ENCODE measurements at regions not wholly inside any gene's neighbourhood (a gene's known extent, or its start where the extent isn't known, plus 50 kb on each side); places are given as distances from the start of the nearest gene placed in this dataset.

DNA sequence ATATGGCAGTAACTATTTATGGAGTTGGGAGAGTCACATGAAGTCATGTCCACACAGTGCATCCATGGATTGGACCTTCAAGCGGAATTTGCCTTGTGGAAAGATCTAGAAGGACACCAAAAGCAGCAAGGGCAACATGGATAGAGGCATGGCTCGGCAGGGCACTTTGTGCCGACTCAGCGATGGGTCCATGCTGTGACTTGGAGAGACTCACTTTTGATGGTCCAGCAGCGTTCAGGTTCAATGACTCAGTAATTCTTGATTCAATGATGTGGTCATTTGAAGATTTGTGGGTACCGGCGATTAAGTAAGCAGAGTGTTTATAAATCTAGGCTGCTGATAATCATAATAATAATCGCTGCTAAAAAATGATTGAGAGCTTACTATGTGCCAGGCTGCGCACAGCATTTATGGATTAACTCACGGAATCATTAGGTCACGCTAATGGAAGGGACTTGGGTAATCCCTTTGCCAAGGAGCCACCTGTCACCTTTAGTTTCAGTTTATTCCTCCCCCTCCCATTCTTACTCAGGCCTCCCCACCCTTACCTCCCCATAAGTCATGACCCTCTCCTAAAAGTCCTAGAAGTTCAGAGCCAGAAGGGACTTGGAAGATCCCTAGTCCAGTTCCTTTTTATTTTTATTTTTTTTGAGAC lies 127.5 kb upstream of the CRHR1 start:
- TF ChIP-seq, protein P1, sequence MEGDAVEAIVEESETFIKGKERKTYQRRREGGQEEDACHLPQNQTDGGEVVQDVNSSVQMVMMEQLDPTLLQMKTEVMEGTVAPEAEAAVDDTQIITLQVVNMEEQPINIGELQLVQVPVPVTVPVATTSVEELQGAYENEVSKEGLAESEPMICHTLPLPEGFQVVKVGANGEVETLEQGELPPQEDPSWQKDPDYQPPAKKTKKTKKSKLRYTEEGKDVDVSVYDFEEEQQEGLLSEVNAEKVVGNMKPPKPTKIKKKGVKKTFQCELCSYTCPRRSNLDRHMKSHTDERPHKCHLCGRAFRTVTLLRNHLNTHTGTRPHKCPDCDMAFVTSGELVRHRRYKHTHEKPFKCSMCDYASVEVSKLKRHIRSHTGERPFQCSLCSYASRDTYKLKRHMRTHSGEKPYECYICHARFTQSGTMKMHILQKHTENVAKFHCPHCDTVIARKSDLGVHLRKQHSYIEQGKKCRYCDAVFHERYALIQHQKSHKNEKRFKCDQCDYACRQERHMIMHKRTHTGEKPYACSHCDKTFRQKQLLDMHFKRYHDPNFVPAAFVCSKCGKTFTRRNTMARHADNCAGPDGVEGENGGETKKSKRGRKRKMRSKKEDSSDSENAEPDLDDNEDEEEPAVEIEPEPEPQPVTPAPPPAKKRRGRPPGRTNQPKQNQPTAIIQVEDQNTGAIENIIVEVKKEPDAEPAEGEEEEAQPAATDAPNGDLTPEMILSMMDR (IDR thresholded peaks at IDR 0.05; ENCODE audit: low read length, missing control alignments) = no peak
- DNase-seq (ENCODE audit: low read depth) = no peak
- H3K4me3 ChIP-seq (replicated peaks; ENCODE audit: low read depth, low read length) = no peak overlapping the region

DNA sequence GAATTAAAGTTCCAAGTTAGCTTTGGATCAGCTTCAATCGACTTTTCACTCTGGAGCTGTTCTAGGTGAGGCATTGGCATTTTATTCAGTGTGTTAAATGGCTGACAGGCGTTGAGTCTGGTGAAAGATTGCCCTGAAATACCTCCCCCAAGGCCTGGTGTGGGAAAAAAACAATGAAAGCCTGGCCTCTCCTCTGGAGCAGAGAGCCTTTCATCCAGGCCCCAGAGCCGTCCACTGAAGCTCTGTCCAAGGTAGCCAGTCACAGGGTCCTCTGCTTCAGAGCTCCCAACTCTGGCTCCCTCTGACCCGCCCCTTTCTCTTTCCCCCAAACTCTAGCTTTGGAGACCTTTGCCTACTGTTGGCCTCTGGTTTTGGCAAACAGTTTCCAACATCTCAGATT lies 123.6 kb upstream of the CRHR1 start:
- peak; percentile 3 for DNase-seq (ENCODE audit: low read depth)
- no peak overlapping the region for H3K4me3 ChIP-seq (replicated peaks; ENCODE audit: low read depth, low read length)
- TF ChIP-seq, protein P1 (IDR thresholded peaks at IDR 0.05; ENCODE audit: low read length, missing control alignments) = no peak

DNA sequence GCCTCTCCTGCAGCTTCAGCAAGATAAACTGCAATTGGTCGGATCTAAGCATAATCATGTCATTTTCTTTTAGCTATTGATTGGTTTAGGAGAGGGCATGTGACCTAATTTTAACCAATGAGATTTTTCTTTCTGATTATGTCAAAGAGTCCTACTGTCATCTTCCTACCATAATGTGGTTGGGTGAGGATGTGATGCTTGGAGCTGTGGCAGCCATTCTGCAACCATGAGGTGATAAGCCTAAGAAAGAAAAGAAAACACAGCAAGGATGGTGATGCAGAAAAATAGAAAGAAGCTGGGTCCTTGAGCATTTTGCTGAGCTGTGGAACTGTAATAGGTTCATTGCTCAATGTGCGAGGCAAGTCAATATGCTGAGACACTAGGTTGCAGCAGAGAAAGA lies 121.7 kb upstream of the CRHR1 start:
- DNase-seq (ENCODE audit: low read depth) = no peak
- TF ChIP-seq, protein P1 (IDR thresholded peaks at IDR 0.05; ENCODE audit: low read length, missing control alignments) = no peak
- no peak overlapping the region for H3K4me3 ChIP-seq (replicated peaks; ENCODE audit: low read depth, low read length)

DNA sequence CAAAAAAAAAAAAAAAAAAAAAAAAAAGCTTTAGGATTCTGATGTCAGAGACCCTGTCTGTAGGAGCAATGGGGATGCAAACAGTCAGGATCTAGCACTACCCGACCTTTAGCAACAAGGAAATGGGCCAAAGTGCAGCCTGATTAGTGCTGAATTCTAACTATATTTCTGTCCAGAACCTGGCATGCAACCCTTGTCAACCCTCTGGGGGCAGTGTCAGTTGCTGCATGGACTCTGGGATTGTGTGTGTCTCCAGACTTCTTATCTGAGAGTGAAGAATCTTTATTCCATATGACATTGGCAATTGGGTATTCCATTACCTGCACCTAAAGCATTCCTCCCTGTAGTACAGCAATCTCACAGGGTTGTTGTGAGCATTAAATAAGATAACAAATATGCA lies 120.3 kb upstream of the CRHR1 start:
- H3K4me3 ChIP-seq (replicated peaks; ENCODE audit: low read depth, low read length) = no peak overlapping the region
- TF ChIP-seq, protein P1 (IDR thresholded peaks at IDR 0.05; ENCODE audit: low read length, missing control alignments) = no peak

DNA sequence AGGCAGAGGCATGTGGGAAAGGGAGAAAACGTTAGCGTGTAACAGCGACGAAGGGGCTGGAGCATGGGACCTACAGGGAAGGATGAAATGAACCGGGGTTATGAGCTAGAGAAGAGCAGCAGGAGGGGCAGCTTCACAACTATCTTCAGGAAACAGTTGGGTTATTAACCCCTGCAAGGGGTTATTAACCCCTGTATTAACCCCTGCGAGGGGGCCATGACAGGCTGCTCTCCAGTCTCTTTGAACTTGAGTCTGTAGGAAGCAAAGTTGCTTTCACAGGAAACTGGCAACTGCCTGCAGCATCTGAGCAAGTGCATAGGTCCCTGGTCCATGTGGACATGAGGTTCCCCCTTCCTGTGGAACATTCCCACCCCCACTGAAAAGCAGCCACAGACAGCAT lies 119.2 kb upstream of the CRHR1 start:
- DNase-seq (ENCODE audit: low read depth) = no peak
- TF ChIP-seq, protein P1 (IDR thresholded peaks at IDR 0.05; ENCODE audit: low read length, missing control alignments) = no peak
- H3K4me3 ChIP-seq (replicated peaks; ENCODE audit: low read depth, low read length) = no peak overlapping the region

More for the DNA sequence above, 120.3 kb upstream of the CRHR1 start:
- no peak for DNase-seq (ENCODE audit: low read depth)

DNA sequence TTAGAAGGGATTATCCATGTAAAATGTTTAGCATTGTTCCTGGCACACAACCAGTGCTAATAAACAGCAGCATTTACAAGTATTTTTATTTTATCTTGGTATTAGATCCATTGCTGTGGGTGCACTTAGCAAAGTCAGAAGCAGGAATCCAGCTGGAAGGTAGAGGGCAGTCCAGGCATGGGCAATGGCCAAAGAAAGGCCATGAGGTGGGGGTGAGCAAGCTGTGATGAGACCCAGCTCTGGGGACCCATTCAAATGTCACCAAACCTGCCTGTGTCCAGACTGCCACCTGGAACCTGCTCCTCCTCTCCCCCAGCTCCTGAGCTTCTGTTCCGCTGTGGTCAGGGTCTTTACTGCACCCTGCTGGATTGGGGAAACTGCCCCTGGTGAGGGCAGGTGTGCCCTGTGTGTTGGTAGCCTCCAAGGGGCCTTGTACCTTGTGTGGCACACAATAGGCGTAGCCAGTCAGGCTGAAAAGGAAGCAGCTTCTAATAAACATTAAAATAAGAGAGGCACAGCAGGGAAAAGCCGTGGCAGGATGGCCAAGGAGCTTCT lies 118.0 kb upstream of the CRHR1 start:
- H3K4me3 ChIP-seq (replicated peaks; ENCODE audit: low read depth, low read length) = no peak overlapping the region
- no peak for DNase-seq (ENCODE audit: low read depth)
- TF ChIP-seq, protein P1 (IDR thresholded peaks at IDR 0.05; ENCODE audit: low read length, missing control alignments) = no peak

DNA sequence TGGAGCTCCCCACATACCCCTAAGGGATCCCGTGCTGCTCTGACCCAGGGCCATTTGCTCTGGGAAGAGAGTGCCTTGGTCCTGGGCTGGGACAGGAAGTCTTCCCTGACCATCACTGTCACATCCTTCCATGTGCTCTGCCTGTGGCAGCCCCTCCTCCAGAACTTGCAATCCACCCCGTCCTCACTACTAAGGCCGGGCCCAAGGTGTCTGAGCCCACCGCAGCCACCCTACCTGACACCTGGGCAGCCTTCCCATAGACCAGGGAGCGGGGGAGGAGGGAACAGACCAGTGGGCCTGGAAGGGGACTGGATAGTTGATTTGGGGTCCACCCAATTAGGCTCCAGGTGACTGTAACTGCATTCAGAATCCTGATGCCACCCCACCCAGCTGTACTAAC lies 117.5 kb upstream of the CRHR1 start:
- H3K4me3 ChIP-seq (replicated peaks; ENCODE audit: low read depth, low read length) = no peak overlapping the region
- DNase-seq (ENCODE audit: low read depth) = no peak
- TF ChIP-seq, protein P1 (IDR thresholded peaks at IDR 0.05; ENCODE audit: low read length, missing control alignments) = no peak

Data from fibroblast of pulmonary artery (primary cell).